ENCODE measurements at regions not wholly inside any gene's neighbourhood (a gene's known extent, or its start where the extent isn't known, plus 50 kb on each side); places are given as distances from the start of the nearest gene placed in this dataset.
"Not testable (repeated sequence)": the region's sequence is repeated elsewhere in the genome, so short reads cannot be mapped to it uniquely, and the experiment has no call there.

- DNase-seq (ENCODE audit: low spot score): no peak
Observed at GRCh38 chrX:13518126-13518525, 51.3 kb upstream of the EGFL6 start.

- DNase-seq (ENCODE audit: low spot score): no peak
Observed at GRCh38 chrX:13515211-13515930, 54.0 kb upstream of the EGFL6 start.

- no peak for DNase-seq (ENCODE audit: low spot score)
Observed at GRCh38 chrX:13511944-13512330, 57.5 kb upstream of the EGFL6 start.

GRCh38 chrX:13511241-13511943 is 58.0 kb upstream of the EGFL6 start:
- DNase-seq (ENCODE audit: low spot score): no peak

GRCh38 chrX:13507893-13508292 is 61.5 kb upstream of the EGFL6 start:
- DNase-seq (ENCODE audit: low spot score): no peak

GRCh38 chrX:13506574-13506973 is 62.8 kb upstream of the EGFL6 start:
- peak; percentile 15 for DNase-seq (ENCODE audit: low spot score)

- DNase-seq (ENCODE audit: low spot score): no peak
Observed at GRCh38 chrX:13502590-13502989, 66.8 kb upstream of the EGFL6 start.

GRCh38 chrX:13499736-13500135 is 69.7 kb upstream of the EGFL6 start:
- DNase-seq (ENCODE audit: low spot score): no peak

- DNase-seq (ENCODE audit: low spot score): no peak
Observed at GRCh38 chrX:13498238-13498637, 71.2 kb upstream of the EGFL6 start.

- DNase-seq (ENCODE audit: low spot score): no peak
Observed at GRCh38 chrX:13495232-13495631, 74.2 kb upstream of the EGFL6 start.

GRCh38 chrX:13494562-13494961 is 74.8 kb upstream of the EGFL6 start:
- DNase-seq (ENCODE audit: low spot score): no peak

GRCh38 chrX:13493659-13494058 is 75.7 kb upstream of the EGFL6 start:
- no peak for DNase-seq (ENCODE audit: low spot score)

GRCh38 chrX:13492286-13492685 is 77.1 kb upstream of the EGFL6 start:
- DNase-seq (ENCODE audit: low spot score): no peak

- no peak for DNase-seq (ENCODE audit: low spot score)
Observed at GRCh38 chrX:13491061-13491460, 78.3 kb upstream of the EGFL6 start.

GRCh38 chrX:13489454-13489853 is 79.9 kb upstream of the EGFL6 start:
- DNase-seq (ENCODE audit: low spot score): no peak

GRCh38 chrX:13487731-13488505 is 81.5 kb upstream of the EGFL6 start:
- peak; percentile 59 for DNase-seq (ENCODE audit: low spot score)

GRCh38 chrX:13485167-13485566 is 84.2 kb upstream of the EGFL6 start:
- peak; percentile 83 for DNase-seq (ENCODE audit: low spot score)

- no peak for DNase-seq (ENCODE audit: low spot score)
Observed at GRCh38 chrX:13483773-13484172, 85.6 kb upstream of the EGFL6 start.

GRCh38 chrX:13482746-13483541 is 86.5 kb upstream of the EGFL6 start:
- DNase-seq (ENCODE audit: low spot score): no peak

- not testable (repeated sequence) for DNase-seq (ENCODE audit: low spot score)
Observed at GRCh38 chrX:13480780-13481179, 88.6 kb upstream of the EGFL6 start.

GRCh38 chrX:13479452-13479813 is 90.0 kb upstream of the EGFL6 start:
- no peak for DNase-seq (ENCODE audit: low spot score)

- no peak for DNase-seq (ENCODE audit: low spot score)
Observed at GRCh38 chrX:13478740-13479451, 90.5 kb upstream of the EGFL6 start.

Measured in SW480 (cell line).